CD4-positive, alpha-beta T cell treated with Interleukin-21 for 1 hour (primary cell): ENCODE measurements at regions not wholly inside any gene's neighbourhood (a gene's known extent, or its start where the extent isn't known, plus 50 kb on each side); places are given as distances from the start of the nearest gene placed in this dataset.

ENCODE experiments used
- DNase-seq: peaks from one replicate; pipeline ENCODE4 v3.0.0-alpha.2; 2020

DNA sequence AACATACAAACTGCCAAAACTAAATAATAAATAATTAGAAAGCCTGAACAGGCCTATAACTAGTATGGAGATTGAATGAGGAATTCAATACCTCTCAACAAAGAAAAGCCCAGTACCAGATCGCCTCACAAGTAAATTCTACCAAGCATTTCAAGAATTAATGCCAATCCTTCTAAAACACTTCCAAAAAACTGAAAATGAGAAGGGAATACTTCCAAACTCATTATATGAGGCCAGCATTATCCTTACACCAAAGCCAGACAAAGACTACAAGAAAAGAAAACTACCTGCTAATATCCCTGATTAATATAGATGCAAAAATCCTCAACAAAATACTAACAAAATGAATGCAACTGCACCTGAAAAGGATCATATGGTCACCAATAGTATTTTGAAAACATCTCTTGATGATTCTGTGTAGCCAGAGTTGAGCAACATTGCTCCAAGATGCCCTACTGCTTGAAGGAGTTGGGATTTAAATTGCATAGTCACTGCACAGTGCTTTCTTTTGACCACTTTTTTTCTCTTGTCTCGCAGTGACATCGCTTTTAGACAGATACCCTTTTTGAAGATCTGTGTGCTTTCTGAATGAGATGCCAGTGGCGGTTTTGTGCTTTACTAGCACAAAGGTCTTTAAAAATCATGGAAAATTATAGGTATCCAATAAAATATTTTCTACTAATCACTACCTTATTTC, 487.2 kb upstream of the RASGRP1 start:
- DNase-seq, result no peak

DNA sequence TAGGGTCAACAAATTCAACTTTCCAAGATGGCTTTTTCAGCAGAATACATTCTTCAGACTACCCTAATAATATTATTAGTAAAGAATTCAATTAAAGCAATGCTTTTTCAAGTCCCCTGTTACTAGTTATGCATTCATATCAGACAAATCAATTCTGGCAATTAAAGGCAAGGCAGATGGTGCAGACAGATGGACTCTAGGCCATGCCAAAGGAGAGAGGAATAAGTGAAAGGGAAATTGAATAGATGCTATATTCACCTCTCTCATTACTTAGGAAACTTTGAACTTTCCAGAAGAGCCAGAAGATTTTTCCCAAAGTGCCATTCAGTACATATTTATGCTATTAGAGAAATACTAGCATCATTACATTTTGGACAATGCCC, 487.7 kb upstream of the RASGRP1 start:
- no peak for DNase-seq

DNA sequence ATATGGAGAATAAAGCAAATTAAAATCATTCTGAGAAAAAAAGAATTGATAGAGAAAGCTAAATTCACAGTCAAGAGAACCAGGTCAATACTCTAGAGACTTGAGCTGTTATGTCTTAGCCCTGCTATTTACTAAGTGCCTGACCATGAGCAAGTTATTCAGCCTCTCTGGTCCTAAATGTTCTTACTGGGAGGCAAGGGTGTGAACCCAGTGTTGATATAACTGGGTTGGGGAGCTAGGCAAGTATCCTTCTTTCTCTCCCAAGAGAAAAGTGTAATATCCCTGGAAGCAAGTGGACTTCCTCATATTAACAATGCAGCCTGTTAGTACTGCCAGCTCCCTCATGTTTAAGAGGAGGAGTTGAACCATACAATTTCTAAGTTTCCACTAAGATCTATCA, 488.9 kb upstream of the RASGRP1 start:
- DNase-seq, result no peak

DNA sequence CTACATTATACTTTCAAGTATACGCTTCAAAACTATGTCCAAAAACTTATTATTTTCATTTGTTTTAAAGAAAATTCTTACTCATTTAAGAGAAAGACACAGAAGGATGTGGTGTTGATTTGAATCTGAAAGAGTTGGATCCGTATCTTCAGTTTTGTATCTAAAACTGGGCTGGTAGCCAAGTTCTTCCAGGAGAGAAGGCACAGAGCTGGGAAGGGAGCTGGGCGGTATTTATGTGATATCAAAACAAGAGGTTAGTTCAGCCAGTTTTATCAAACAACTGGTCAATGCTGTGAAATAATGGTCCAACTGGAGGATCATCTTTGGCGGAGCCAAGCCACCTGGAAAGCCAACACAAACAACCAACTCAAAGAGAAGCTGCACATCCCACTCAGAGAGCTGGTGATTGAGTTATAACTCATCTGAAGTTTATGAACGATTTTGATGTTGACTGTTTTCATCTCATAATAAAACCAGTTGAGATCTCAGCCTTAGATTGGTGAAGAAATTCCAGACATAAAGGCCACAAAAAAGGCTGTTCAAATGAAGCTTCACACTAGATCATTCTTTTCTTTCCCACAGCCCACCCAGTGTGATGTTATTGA, 489.6 kb upstream of the RASGRP1 start:
- no peak for DNase-seq

DNA sequence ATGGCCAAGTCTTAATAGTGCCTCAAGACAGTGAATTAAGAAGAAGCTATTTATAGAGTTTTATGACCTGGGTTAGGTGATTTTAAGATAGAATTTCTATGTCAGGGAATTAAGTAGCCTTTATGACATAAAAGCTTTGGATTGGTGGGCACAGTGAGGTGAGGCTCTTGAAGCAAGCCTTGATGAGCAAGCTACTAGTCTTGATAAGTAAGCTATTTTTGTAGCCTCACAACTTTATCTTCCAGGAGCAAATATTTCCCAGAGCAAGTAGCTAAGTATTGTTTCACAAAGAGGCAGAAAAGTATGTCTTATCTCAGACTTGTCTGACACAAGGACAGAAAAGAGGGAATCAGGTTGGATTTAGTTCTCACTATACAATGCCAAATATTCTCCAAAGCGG, 491.7 kb upstream of the RASGRP1 start:
- DNase-seq, result no peak

DNA sequence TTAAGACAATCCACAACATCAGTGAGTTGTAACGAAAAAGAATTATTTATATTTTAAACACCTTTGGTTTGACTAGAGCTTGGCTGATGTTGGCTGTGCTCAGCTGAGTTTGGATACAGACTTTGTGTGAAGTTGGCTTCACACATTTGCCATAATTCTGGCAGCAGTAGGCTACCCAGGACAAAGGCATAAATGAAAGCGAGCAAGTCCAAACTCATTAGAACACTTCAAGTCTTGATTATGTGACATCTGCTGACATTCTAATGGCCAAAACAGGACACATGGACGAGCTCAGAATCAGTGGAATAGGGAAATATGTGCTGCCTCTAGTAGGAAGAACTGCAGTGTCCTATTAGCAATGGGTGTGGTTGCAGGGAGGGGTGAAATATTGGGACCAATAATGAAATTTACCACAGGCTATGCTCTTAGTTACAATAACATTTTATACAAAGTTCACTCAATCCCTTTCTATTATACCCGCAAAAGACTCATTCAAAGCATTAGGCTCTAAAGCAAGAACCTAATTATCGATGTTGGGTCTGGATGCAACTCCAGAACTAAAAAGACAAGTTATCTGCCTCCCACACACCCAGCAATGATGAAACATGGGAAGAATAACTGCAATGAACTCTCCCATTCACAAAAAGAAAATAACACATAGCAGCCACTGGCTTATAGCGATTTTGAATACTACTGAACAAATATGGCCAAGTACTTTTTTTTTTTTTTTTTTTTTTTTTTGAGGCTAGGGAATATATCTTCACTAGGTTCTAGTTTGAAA, 493.9 kb upstream of the RASGRP1 start:
- no peak for DNase-seq

DNA sequence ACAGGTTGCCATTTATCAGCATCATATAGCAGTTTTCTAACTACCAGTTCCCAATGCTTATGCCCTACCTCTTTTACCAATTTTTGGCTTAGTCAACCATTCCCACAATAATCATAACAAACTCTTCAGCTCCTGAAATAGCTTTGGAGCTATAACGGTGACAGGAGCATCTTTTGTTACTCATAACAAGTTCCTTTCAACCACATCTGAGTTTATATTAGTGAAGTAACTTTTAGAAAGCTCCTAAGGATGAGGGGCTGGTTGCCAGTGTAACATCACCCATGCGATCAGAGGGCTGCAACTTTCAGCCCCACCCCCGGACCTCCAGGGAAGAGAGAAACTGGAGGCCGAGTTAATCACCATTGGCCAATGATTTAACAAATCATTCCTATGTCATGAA, 495.3 kb upstream of the RASGRP1 start:
- DNase-seq, result no peak

DNA sequence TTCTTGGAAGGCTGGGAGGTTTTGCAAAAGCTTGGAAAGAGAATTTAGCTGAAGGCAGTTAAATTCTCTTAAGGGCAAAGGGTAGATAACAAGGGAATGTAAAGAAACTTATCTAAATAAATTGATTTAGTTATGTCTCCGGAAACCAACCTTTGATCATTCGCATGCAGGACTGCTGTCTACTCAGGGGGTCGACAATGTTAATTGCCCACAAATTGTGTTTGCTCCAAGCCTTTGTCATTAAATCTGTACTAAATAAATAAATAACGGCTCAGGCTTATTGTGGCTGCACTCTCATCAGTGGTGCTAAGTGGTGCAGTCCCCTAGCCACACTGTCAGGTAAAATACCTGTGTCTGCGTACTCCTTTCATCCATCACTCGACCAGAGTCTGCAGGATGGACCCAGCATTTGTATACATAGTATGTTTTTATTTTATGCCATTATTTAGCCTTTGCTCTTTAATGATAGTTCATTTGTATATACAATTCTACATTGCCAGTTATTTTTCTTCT, 497.4 kb upstream of the RASGRP1 start:
- DNase-seq, result no peak

DNA sequence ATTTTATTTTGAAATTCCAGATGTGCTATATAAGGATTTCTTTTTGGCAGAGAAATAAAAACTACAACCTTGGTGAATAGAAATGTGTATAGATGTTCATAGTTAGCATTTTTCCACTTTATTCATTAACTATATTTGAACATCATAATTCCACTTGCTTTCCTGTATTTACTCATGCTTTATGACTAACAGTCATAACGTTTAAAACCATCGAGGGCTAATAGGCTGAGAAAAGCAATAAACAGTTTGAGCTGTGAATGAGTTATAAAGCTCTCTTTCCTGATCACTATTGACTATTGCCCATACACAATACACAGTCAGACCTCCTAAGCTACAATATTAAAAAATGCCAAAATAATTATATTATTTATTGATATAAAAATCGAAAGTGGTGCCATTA, 502.1 kb upstream of the RASGRP1 start:
- DNase-seq, result no peak

DNA sequence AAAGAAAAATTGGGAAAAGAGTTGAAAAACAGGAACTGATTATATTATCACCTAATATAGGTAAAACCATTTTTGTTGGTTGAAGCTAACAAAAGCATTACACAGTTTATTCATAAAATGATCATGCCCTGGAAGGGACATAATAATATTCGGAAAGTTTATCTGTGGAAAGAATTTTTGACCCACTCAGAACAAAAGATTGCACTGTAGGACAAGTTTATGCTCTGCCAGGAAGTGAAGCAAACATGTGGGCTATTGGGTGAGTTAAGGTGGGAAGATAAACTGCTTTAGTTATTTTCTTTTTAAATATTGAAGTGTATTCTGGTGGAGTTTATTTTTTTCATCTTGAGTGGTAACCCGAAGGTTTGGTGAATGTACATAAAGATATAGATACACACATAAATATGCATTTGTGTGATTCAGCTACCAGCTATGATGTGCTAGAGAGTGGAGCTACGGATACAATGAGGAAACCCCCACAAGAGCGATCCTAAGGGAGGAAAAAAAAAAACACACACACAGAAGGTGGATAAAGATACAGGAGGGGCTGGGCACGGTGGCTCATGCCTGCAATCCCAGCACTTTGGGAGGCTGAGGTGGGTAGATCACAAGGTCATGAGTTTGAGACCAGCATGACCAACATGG, 506.4 kb upstream of the THBS1 start:
- DNase-seq, result no peak

DNA sequence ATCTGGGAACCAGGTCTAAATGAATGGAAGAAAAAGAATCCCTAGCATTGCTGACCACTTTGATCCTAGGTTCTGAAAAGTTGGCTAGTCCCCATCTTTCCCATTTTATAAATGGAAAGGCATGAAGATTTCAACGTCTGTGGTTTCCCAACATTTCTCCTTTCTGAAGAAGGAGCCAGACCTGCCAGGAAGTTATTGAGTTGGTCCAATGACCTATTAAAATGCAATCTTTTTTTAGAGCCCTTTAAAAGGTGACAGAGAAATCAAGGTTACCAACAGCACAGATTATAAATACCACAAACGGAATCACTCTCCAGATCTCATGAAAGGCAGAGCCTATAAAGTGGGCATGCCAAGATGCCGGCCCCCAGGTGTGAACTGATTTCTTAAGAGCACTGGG, 505.6 kb upstream of the THBS1 start:
- no peak for DNase-seq

DNA sequence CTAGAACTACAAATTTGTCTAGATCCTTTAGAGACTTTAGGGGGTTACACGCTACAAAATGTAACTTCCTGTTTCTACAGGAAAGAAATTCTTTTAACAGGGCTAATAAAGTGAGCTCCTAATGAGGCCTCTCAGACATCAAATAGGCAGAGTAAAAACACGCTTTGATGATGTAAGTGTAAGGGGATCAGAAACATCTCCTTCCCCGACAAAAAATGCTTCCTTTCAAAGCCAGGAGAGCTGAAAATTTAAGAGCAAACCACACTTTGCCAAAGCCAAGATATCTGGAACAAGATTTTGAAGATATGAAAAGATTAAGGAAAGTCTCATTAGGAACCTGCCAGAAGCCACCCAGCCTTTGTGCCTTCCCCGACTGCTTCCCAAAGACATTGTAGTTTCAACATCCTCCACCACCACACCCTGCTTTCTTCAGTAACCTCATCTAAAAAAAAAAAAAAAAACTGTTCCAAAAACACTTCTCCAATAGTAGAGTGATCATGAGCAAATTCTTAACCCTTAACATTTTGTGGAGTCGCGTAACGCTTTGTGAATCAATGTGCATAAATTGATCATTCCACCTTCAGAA, 505.0 kb upstream of the THBS1 start:
- no peak for DNase-seq

DNA sequence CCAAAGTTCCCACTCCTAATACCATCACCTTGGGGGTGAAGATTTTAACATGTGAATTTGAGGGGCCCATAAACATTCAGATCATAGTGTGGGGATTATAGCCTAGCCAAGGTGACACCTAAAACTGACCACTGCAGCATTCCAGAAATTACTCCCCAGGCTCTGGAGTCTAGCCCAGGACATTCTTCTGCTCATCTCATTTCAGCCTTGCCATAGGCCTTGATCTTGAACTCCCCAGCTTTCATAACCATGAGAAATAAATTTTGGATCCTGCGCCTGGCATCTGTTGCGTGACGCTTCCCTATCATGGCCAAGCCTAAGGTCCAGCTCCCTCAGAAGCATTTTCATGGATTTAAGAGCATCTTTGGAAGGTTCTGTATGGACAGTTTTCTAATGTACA, 502.9 kb upstream of the THBS1 start:
- DNase-seq, result no peak

DNA sequence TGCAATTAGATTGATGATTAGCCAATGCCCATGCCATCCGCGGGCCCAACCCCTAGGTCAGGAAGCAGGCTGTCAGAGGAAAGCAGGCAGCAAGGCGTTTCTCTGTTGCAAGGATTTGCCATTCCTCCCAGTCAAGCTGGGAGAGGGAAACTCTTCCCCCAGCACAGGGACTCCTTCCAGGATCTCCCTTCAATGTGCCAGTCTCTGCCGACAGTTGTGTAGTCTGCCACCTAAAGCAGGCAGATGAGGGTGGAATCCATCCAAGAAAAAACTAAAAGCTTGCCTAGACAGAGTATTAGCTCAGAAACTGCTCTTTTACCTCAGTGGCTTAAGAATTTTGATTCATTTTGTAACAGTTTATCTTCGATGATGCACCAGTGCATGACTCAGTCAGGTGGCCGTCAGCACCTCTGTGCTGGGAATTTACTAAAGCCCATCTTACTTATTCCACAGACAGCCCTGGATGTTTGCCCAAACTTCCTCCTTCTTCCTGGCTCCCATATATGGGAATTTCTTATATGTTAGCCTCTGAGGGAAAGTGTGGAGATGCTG, 501.5 kb upstream of the THBS1 start:
- no peak for DNase-seq

DNA sequence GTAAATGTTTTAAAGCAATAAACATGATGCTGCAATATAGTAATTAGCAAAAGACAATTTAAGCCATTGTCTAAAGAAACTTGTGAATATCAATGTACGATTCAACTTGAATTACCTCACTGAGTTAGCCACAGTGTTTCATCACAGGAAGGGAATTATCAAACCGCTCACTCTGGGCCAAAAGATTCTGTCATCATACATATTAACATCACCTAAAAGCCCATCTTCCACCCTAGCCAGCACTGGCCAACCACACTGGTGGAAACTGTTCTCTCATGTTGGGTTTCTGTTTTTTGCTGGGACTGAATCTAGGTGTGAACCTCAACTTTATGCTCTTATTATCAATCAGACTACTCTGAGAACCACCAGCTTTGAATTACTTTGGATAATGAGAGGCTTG, 497.7 kb upstream of the THBS1 start:
- no peak for DNase-seq

DNA sequence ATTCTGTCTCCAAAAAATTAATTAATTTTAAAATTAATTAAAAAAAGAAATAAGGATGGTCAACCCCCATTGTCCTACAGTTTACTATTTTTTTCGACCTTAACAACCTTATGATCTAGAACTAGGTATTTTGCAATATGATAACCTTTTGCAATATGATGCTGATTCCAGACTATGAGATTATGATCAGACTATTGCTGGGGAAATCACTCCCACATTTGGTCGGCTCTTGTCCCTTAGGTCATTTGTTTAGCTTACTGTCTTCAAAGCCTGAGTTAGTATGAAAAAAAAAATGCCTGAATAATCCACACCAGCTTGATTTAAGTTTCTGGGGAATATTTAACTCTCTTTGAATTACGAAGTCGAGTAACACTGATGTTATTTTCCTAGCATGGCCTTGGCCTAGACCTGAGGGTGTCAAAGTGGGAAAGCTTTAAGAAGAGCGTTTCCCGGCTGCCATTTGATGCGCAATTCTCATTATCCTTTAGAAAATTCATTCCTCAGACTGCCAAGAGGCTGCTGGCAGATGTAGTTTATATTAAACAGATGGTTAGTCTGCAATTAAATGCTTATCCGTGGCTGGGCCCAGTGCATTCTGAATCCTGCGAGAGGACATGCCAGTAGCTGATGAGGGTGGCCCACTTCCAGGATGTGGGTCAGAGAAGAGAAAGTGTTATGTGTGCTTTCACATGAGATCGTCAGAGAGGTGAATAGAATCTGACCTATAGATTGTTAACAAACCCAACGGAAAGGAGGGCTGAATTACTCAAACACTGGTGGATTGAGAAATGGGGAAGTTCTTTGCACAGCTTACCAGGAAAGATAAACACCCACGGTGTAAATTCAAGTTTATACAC, 496.0 kb upstream of the THBS1 start:
- no peak for DNase-seq

DNA sequence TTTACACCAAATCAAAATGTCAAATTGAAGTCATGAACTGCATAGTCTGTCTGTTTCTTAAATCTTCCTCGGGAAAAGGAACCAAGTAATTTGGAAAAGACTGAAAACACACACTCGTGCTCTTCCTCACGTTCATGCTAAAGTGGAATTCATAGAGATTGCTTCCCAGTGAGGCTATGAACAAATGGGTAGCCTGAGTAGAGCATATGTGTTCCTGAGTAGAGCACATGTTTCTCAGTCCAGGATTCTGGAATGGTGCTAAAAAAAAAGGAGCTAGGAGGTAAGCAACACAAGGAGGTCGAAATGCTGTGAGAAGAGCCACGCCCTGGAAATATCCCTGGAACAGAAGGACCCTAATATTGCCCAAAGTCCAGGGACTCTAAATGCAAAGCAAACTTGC, 494.2 kb upstream of the THBS1 start:
- DNase-seq, result no peak

DNA sequence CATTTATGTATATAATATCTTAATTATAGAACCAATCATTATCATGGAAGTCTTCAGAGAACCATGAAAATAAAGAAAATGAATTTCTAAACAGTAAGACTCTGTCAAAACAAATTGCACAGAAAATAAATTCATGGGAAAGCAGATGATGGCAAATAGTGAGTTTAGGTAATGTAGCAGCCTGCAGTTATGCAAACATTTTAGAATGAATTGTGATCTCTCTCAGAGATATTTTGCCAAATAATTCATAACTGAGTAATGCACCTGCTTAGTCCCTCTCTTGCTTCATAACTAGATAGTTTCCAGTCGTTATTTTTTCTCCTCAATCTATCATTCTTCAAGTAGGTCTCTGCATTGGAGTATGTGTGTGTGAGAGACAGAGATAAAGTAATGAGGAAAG, 492.7 kb upstream of the THBS1 start:
- no peak for DNase-seq

DNA sequence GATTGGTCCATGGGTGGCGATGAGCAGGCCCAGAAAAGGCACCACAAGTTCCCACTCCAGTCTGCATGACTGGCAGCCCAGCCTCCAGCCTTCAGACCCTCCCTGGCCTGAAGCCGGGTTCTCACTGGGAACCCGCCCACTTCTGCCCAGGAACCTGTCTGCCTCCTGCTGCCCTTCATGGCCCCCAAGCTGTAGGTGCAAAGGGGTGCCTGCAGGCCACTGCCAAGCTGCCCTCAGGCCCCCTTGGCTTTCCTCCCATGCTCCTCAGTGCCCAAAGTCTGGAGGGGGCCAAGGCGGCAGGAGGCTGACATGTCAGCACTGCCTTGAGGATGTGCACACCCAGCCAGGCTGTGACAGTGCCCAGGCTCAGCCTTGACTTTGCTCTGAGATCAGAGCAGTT, 488.5 kb upstream of the THBS1 start:
- no peak for DNase-seq

DNA sequence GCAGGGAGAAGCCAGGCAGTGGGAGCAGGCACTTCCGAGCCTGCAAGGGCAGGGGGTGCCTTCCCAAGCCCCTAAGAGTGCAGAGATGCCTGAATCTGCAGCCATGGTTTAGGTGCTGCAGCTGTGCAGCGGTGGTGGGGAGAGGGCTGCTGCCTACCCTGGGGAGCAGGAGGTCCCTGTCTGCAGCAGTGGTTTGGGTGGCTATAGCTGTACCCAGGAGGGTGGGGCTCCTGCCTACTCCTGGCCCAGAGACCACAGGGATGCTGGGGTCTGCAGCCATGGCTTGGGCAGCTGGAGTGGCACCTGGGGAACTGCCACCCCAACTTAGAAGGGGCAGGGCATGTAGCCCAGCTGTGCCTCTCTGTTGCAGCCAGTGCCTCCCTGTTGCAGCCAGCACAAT, 488.1 kb upstream of the THBS1 start:
- DNase-seq, result no peak

DNA sequence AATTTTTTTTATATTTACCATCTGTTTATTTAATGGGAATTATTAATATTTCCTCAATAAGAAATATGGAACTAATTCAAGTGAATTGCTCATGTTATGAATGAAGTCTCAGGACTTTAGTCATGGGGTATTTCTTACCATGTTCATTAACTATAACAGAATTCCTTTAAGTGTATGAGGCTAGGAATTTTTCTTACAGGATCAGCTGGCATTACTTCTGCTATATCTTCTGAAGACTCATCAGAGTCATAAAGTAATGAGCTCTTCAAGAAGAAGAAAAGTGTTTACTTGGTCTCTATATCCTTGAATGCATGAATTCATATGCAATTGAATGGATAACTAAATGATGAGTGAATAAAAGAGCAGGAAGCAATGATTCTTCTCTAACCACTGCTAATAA, 486.8 kb upstream of the THBS1 start:
- no peak for DNase-seq
